IMR-90 (cell line): ENCODE measurements at regions not wholly inside any gene's neighbourhood (a gene's known extent, or its start where the extent isn't known, plus 50 kb on each side); places are given as distances from the start of the nearest gene placed in this dataset.

Experiments
- ATAC-seq: fragments of 200-7000 bp; cut with Tn5 transposase; 2 replicates; pipeline ENCODE4 v1.9.1; 2020; ENCODE audit warnings: low read depth, mild to moderate bottlenecking, moderate library complexity
- BruUV-seq: library from RNA; stranded (reverse); fragments of 400-500 nt; replicated peaks from 2 replicates; lab custom pipeline; 2021; lab: Mats Ljungman, UMichigan
- CTCF ChIA-PET: fragments of 300-600 bp; formaldehyde crosslinking; extraction: SDS; loops from one replicate; lab custom pipeline; 2021; ENCODE audit warnings: antibody characterized with exemption; lab: Yijun Ruan, JAX
- POLR2A ChIA-PET: fragments of 300-600 bp; sonication (Branson Sonifier 250); formaldehyde crosslinking; loops from one replicate; lab custom pipeline; 2022; ENCODE audit warnings: antibody characterized with exemption; ENCODE audit not compliant: unreplicated experiment; lab: Charles Lee
- DNase-seq: peaks from one replicate; pipeline ENCODE4 v3.0.0; 2013
- H2AFZ ChIP-seq: replicated peaks from 2 replicates; pipeline ENCODE3; 2013; ENCODE audit warnings: low read length, mild to moderate bottlenecking; ENCODE audit not compliant: poor library complexity
- H2AK5ac ChIP-seq: 2 replicates; pipeline ENCODE4 v1.6.1; 2013; ENCODE audit warnings: low read depth, low read length, inconsistent platforms
- H2AK9ac ChIP-seq: replicated peaks from 2 replicates; pipeline ENCODE3; 2013; ENCODE audit warnings: mild to moderate bottlenecking, low read depth, low read length, moderate library complexity; ENCODE audit not compliant: poor library complexity
- H2BK120ac ChIP-seq: 2 replicates; pipeline ENCODE4 v1.6.1; 2013; ENCODE audit warnings: low read depth, low read length, inconsistent platforms
- H2BK15ac ChIP-seq: 3 replicates; pipeline ENCODE4 v1.6.1; 2013; ENCODE audit warnings: low read depth, low read length, inconsistent platforms
- H2BK20ac ChIP-seq: 2 replicates; pipeline ENCODE4 v1.6.1; 2013; ENCODE audit warnings: low read depth, mild to moderate bottlenecking, inconsistent platforms, low read length, moderate library complexity
- H2BK5ac ChIP-seq: 2 replicates; pipeline ENCODE4 v1.6.1; 2013; ENCODE audit warnings: mild to moderate bottlenecking, low read depth, low read length, inconsistent platforms; ENCODE audit not compliant: poor library complexity, severe bottlenecking
- H3K14ac ChIP-seq: replicated peaks from 2 replicates; pipeline ENCODE4 v1.6.1; 2013; ENCODE audit warnings: low read depth, low read length, inconsistent platforms
- H3K18ac ChIP-seq: 2 replicates; pipeline ENCODE4 v1.6.1; 2013; ENCODE audit warnings: low read depth, low read length, control low read depth
- H3K23ac ChIP-seq: 2 replicates; pipeline ENCODE4 v1.6.1; 2013; ENCODE audit warnings: low read depth, low read length, inconsistent platforms
- H3K27ac ChIP-seq: 2 replicates; pipeline ENCODE4 v1.5.1; 2013; ENCODE audit warnings: mild to moderate bottlenecking, control low read depth, low read length; ENCODE audit not compliant: insufficient read depth
- H3K27me3 ChIP-seq: 2 replicates; pipeline ENCODE4 v1.6.1; 2013; ENCODE audit warnings: low read length; ENCODE audit not compliant: control insufficient read depth, insufficient read depth
- H3K36me3 ChIP-seq: 2 replicates; pipeline ENCODE4 v1.6.1; 2013; ENCODE audit warnings: low read length, mixed read lengths; ENCODE audit not compliant: control insufficient read depth, insufficient read depth
- H3K4ac ChIP-seq: 2 replicates; pipeline ENCODE4 v1.6.1; 2013; ENCODE audit warnings: low read depth, low read length, inconsistent platforms
- H3K4me1 ChIP-seq: 2 replicates; pipeline ENCODE4 v1.6.1; 2013; ENCODE audit warnings: low read length, mixed read lengths; ENCODE audit not compliant: control insufficient read depth, insufficient read depth
- H3K4me2 ChIP-seq: 2 replicates; pipeline ENCODE4 v1.6.1; 2013; ENCODE audit warnings: low read depth, mild to moderate bottlenecking, control low read depth, low read length, moderate library complexity
- H3K4me3 ChIP-seq: 2 replicates; pipeline ENCODE4 v1.5.1; 2013; ENCODE audit warnings: low read depth, mild to moderate bottlenecking, control low read depth, low read length, moderate library complexity; ENCODE audit not compliant: insufficient read depth
- H3K56ac ChIP-seq: 2 replicates; pipeline ENCODE4 v1.6.1; 2013; ENCODE audit warnings: low read length, inconsistent platforms; ENCODE audit not compliant: insufficient read depth; ENCODE audit errors: extremely low read depth
- H3K79me1 ChIP-seq, 2 experiments: 2 replicates each; pipeline ENCODE4 v1.6.1; 2013; ENCODE audit warnings: low read length in 2 of 2, inconsistent platforms in 1 of 2, low read depth in 1 of 2
- H3K9ac ChIP-seq: 2 replicates; pipeline ENCODE4 v1.6.1; 2013; ENCODE audit warnings: low read depth, low read length, control low read depth
- H3K9me1 ChIP-seq: 2 replicates; pipeline ENCODE4 v1.6.1; 2013; ENCODE audit warnings: low read length, inconsistent platforms; ENCODE audit not compliant: insufficient read depth
- H3K9me3 ChIP-seq: 2 replicates; pipeline ENCODE4 v1.6.1; 2013; ENCODE audit warnings: low read length; ENCODE audit not compliant: control insufficient read depth, insufficient read depth
- H4K20me1 ChIP-seq: 2 replicates; pipeline ENCODE4 v1.6.1; 2013; ENCODE audit warnings: low read length, inconsistent platforms; ENCODE audit not compliant: insufficient read depth
- H4K5ac ChIP-seq: 2 replicates; pipeline ENCODE4 v1.6.1; 2013; ENCODE audit warnings: mild to moderate bottlenecking, low read depth, low read length, control low read depth
- H4K8ac ChIP-seq, 2 experiments: 2 replicates each; pipeline ENCODE4 v1.6.1; 2013; ENCODE audit warnings: low read depth in 2 of 2, low read length in 2 of 2, control low read depth in 1 of 2, inconsistent platforms in 1 of 2
- H4K91ac ChIP-seq: 2 replicates; pipeline ENCODE4 v1.6.1; 2013; ENCODE audit warnings: low read depth, low read length, inconsistent platforms; ENCODE audit not compliant: insufficient read depth
- CTCF ChIP-seq: conservative IDR thresholded peaks from 2 replicates; pipeline ENCODE4 v1.5.1; 2012; ENCODE audit warnings: mild to moderate bottlenecking, low read depth, low read length, improper control_type of control experiment
- ELK1 ChIP-seq: fragments of 150-350 bp; IDR thresholded peaks from 2 replicates; pipeline ENCODE4 v1.6.1; 2016; ENCODE audit warnings: low read depth, mild to moderate bottlenecking, low read length, moderate library complexity, borderline replicate concordance
- FOS ChIP-seq: fragments of 150-350 bp; IDR thresholded peaks from 2 replicates; pipeline ENCODE4 v1.6.1; 2016; ENCODE audit warnings: low read depth, low read length
- MAFK ChIP-seq: IDR thresholded peaks from 2 replicates; pipeline ENCODE4 v1.6.1; 2012; ENCODE audit warnings: low read depth, low read length, improper control_type of control experiment
- RAD21 ChIP-seq: IDR thresholded peaks from 2 replicates; pipeline ENCODE4 v1.6.1; 2012; ENCODE audit warnings: low read length, improper control_type of control experiment
- RFX5 ChIP-seq: IDR thresholded peaks from 2 replicates; pipeline ENCODE4 v1.8.0; 2012; ENCODE audit warnings: low read depth, mild to moderate bottlenecking, low read length, moderate library complexity
- SMC3 ChIP-seq: fragments of 150-350 bp; IDR thresholded peaks from 2 replicates; pipeline ENCODE4 v1.6.1; 2016; ENCODE audit warnings: low read depth, mild to moderate bottlenecking, antibody characterized with exemption, low read length, moderate library complexity
- WGBS, 2 experiments: methylation state at CpG; one replicate each; pipeline versions ENCODE4 v1.1.5 to v1.1.7; 2013; ENCODE audit warnings: missing lambda C conversion rate in 2 of 2; ENCODE audit not compliant: insufficient read length in 1 of 2; ENCODE audit errors: extremely low coverage in 2 of 2; 5-methylcytosine and 5-hydroxymethylcytosine counted together
- dilution Hi-C: fragments of 300-500 bp; cut with HindIII; formaldehyde crosslinking; loops from one replicate; pipeline ENCODE4 v1.14.3; 2018; ENCODE audit warnings: low sequenced_read_pairs; ENCODE audit not compliant: unreplicated experiment
- in situ Hi-C: fragments of 300-500 bp; cut with MboI; formaldehyde crosslinking; loops from 3 replicates; pipeline ENCODE4 v1.14.3; 2019; ENCODE audit warnings: low sequenced_read_pairs, inconsistent platforms, mixed read lengths
- intact Hi-C: fragments of 100-400 bp; cut with micrococcal nuclease; formaldehyde crosslinking; loops from 2 replicates; pipeline ENCODE4 v1.10.0; 2022

GRCh38 chrX:7362111-7362510 is 214.2 kb upstream of the PUDP start:
- H3K27ac ChIP-seq = no peak overlapping the region
- CTCF ChIA-PET = no interaction called here
- TF ChIP-seq ELK1 = no peak
- no peak for TF ChIP-seq SMC3
- TF ChIP-seq CTCF = no peak
- no peak for TF ChIP-seq RAD21
- TF ChIP-seq MAFK = no peak
- no peak for TF ChIP-seq RFX5
- no peak for TF ChIP-seq FOS
- no peak overlapping the region for H4K8ac ChIP-seq
- H2AK9ac ChIP-seq = no peak overlapping the region
- H2BK5ac ChIP-seq = no peak overlapping the region
- POLR2A ChIA-PET = no interaction called here
- no peak overlapping the region for H3K9ac ChIP-seq
- H3K4ac ChIP-seq = no peak overlapping the region
- no peaks in the 10 kb centered on the region for H3K9me1 ChIP-seq
- no peak overlapping the region for H3K4me3 ChIP-seq
- no peaks in the 10 kb centered on the region for H4K20me1 ChIP-seq
- no peak overlapping the region for H3K23ac ChIP-seq
- H3K4me2 ChIP-seq = no peak overlapping the region
- H3K36me3 ChIP-seq = no peaks in the 10 kb centered on the region
- dilution Hi-C loops = no loop called here
- H2AFZ ChIP-seq = no peak overlapping the region
- in situ Hi-C loops = no loop called here
- H3K9me3 ChIP-seq = no peaks in the 10 kb centered on the region
- no peaks in the 10 kb centered on the region for H3K79me1 ChIP-seq
- H2BK120ac ChIP-seq = no peak overlapping the region
- no peaks in the 10 kb centered on the region for H3K4me1 ChIP-seq
- H2BK15ac ChIP-seq = no peak overlapping the region
- no peak overlapping the region for H2AK5ac ChIP-seq
- no peak overlapping the region for H3K14ac ChIP-seq
- DNase-seq (no peak), ATAC-seq (no peak)
- WGBS, 2 experiments = 83% methylated on average over 2 of the region's 2 CpGs; no CpG with 5 or more reads in 1 of the 2 experiments
- H3K27me3 ChIP-seq = no peaks in the 10 kb centered on the region; the same call in 1 of the 2 replicates
- H4K91ac ChIP-seq = no peak overlapping the region
- H3K56ac ChIP-seq = no peak overlapping the region
- no peak overlapping the region for H4K5ac ChIP-seq
- H3K18ac ChIP-seq = no peak overlapping the region
- intact Hi-C loops = no loop called here
- H2BK20ac ChIP-seq = no peak overlapping the region
- no TSS peak for BruUV-seq
